ENCODE measurements at regions not wholly inside any gene's neighbourhood (a gene's known extent, or its start where the extent isn't known, plus 50 kb on each side); places are given as distances from the start of the nearest gene placed in this dataset.

DNA sequence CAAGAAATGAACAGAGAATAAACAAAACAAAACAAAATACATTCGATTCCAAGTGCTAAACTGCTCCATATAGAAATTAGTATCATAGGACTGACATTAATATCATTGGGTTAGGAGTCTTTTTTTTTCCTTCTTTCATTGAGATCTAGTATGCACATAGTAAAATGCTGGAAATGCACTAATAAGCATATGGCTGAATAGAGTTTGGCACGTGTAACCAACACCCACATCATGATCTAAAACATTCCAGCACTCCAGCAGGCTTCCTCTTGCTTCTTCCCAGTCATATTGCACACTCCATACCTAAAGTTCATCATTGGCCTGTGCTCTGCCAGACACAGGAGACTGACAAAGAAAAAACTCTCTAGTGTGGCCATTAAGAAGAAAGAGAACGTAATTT is 117.5 kb downstream of the POU4F1 start:
- Histone ChIP-seq H3K9ac (ENCODE audit: low read length) (no peak overlapping the region), H3K9me3 (ENCODE audit: low read length) (no peaks in the 10 kb centered on the region), H3K79me2 (replicated peaks; ENCODE audit: insufficient read depth, low read length) (no peaks in the 10 kb centered on the region), H3K36me3 (ENCODE audit: insufficient read depth, low read length) (no peaks in the 10 kb centered on the region), H3F3A (ENCODE audit: insufficient read depth, low read length, poor library complexity, severe bottlenecking) (no peaks in the 10 kb centered on the region), H2AFZ (ENCODE audit: low read depth, low read length) (no peak overlapping the region), H3K27me3 (ENCODE audit: insufficient read depth, low read depth, low read length) (no peaks in the 10 kb centered on the region), H3K27ac (ENCODE audit: low read length) (no peak overlapping the region), H3K4me3 (ENCODE audit: low read length) (no peak overlapping the region), H3K4me2 (ENCODE audit: low read length) (no peak overlapping the region), H3K9me2 (ENCODE audit: insufficient read depth, low read length) (no peaks in the 10 kb centered on the region), H4K20me1 (ENCODE audit: insufficient read depth) (no peaks in the 10 kb centered on the region)
- no peak for TF ChIP-seq EP300 (conservative IDR thresholded peaks at IDR 0.05; ENCODE audit: poor library complexity, severe bottlenecking)
- TF ChIP-seq, protein P1, sequence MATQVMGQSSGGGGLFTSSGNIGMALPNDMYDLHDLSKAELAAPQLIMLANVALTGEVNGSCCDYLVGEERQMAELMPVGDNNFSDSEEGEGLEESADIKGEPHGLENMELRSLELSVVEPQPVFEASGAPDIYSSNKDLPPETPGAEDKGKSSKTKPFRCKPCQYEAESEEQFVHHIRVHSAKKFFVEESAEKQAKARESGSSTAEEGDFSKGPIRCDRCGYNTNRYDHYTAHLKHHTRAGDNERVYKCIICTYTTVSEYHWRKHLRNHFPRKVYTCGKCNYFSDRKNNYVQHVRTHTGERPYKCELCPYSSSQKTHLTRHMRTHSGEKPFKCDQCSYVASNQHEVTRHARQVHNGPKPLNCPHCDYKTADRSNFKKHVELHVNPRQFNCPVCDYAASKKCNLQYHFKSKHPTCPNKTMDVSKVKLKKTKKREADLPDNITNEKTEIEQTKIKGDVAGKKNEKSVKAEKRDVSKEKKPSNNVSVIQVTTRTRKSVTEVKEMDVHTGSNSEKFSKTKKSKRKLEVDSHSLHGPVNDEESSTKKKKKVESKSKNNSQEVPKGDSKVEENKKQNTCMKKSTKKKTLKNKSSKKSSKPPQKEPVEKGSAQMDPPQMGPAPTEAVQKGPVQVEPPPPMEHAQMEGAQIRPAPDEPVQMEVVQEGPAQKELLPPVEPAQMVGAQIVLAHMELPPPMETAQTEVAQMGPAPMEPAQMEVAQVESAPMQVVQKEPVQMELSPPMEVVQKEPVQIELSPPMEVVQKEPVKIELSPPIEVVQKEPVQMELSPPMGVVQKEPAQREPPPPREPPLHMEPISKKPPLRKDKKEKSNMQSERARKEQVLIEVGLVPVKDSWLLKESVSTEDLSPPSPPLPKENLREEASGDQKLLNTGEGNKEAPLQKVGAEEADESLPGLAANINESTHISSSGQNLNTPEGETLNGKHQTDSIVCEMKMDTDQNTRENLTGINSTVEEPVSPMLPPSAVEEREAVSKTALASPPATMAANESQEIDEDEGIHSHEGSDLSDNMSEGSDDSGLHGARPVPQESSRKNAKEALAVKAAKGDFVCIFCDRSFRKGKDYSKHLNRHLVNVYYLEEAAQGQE (IDR thresholded peaks at IDR 0.05; ENCODE audit: borderline replicate concordance) = no peak
- no peak for TF ChIP-seq CTCF (IDR thresholded peaks at IDR 0.05; ENCODE audit: poor library complexity, severe bottlenecking)
- no peak for TF ChIP-seq TAF1 (IDR thresholded peaks at IDR 0.05; ENCODE audit: low read depth)
- TF ChIP-seq RAD21 (conservative IDR thresholded peaks at IDR 0.05) = no peak
- no peak for TF ChIP-seq POLR2AphosphoS5 (IDR thresholded peaks at IDR 0.05)
- TF ChIP-seq SMC3 (conservative IDR thresholded peaks at IDR 0.05; ENCODE audit: poor library complexity) = no peak
- no peak for TF ChIP-seq MXI1 (conservative IDR thresholded peaks at IDR 0.05; ENCODE audit: poor library complexity, severe bottlenecking)
- TF ChIP-seq EZH2 (IDR thresholded peaks at IDR 0.05; ENCODE audit: borderline replicate concordance, insufficient read depth, low read length, poor library complexity, severe bottlenecking) = no peak

GRCh38 chr13:78478183-78478582 is 125.2 kb downstream of the POU4F1 start:
- H3K79me2 ChIP-seq (replicated peaks; ENCODE audit: insufficient read depth, low read length) = no peaks in the 10 kb centered on the region
- H3K27ac ChIP-seq (ENCODE audit: low read length) = no peak overlapping the region
- no peaks in the 10 kb centered on the region for H3F3A ChIP-seq (ENCODE audit: insufficient read depth, low read length, poor library complexity, severe bottlenecking)
- no peak overlapping the region for H3K4me3 ChIP-seq (ENCODE audit: low read length)
- H3K36me3 ChIP-seq (ENCODE audit: insufficient read depth, low read length) = no peaks in the 10 kb centered on the region
- no peak overlapping the region for H2AFZ ChIP-seq (ENCODE audit: low read depth, low read length)
- no peaks in the 10 kb centered on the region for H3K27me3 ChIP-seq (ENCODE audit: insufficient read depth, low read depth, low read length)
- no peak for TF ChIP-seq MXI1 (conservative IDR thresholded peaks at IDR 0.05; ENCODE audit: poor library complexity, severe bottlenecking)
- TF ChIP-seq, protein P1 (IDR thresholded peaks at IDR 0.05; ENCODE audit: borderline replicate concordance) = no peak
- no peak for TF ChIP-seq EP300 (conservative IDR thresholded peaks at IDR 0.05; ENCODE audit: poor library complexity, severe bottlenecking)
- no peak for TF ChIP-seq SMC3 (conservative IDR thresholded peaks at IDR 0.05; ENCODE audit: poor library complexity)
- TF ChIP-seq TAF1 (IDR thresholded peaks at IDR 0.05; ENCODE audit: low read depth) = no peak
- no peak for TF ChIP-seq CTCF (IDR thresholded peaks at IDR 0.05; ENCODE audit: poor library complexity, severe bottlenecking)
- TF ChIP-seq RAD21 (conservative IDR thresholded peaks at IDR 0.05) = no peak
- no peak for TF ChIP-seq POLR2AphosphoS5 (IDR thresholded peaks at IDR 0.05)
- no peaks in the 10 kb centered on the region for H4K20me1 ChIP-seq (ENCODE audit: insufficient read depth)
- H3K4me2 ChIP-seq (ENCODE audit: low read length) = no peak overlapping the region
- H3K9me3 ChIP-seq (ENCODE audit: low read length) = no peaks in the 10 kb centered on the region
- no peaks in the 10 kb centered on the region for H3K9me2 ChIP-seq (ENCODE audit: insufficient read depth, low read length)
- no peak overlapping the region for H3K9ac ChIP-seq (ENCODE audit: low read length)

Data from neural cell (in vitro differentiated cells).